ENCODE measurements at regions not wholly inside any gene's neighbourhood (a gene's known extent, or its start where the extent isn't known, plus 50 kb on each side); places are given as distances from the start of the nearest gene placed in this dataset.

GRCh38 chr13:87344176-87344575 lies 327.0 kb upstream of the SLITRK5 start:
- no peak for DNase-seq (ENCODE audit: low spot score)

GRCh38 chr13:87355451-87355850 lies 315.7 kb upstream of the SLITRK5 start:
- no peak for DNase-seq (ENCODE audit: low spot score)

GRCh38 chr13:87356314-87356713 lies 314.9 kb upstream of the SLITRK5 start:
- no peak for DNase-seq (ENCODE audit: low spot score)

GRCh38 chr13:87358319-87358718 lies 312.9 kb upstream of the SLITRK5 start:
- no peak for DNase-seq (ENCODE audit: low spot score)

DNA sequence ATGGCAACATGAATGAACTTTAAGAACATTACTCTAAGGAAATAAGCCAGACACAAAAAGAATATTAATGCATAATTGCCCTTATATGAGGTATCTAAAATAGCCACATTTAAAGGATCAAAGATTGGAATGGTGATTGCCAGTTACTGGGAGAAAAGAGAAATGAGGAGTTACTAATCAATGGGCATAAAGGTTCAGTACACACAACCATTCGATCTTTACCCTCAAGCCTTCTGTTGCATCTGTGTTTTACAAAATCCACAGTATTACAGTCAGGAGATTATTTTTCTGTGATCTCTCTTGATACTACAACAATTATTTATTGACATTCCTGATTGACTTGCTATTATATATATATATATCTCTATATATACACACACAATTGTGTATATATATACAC lies 310.0 kb upstream of the SLITRK5 start:
- no peak for DNase-seq (ENCODE audit: low spot score)

DNA sequence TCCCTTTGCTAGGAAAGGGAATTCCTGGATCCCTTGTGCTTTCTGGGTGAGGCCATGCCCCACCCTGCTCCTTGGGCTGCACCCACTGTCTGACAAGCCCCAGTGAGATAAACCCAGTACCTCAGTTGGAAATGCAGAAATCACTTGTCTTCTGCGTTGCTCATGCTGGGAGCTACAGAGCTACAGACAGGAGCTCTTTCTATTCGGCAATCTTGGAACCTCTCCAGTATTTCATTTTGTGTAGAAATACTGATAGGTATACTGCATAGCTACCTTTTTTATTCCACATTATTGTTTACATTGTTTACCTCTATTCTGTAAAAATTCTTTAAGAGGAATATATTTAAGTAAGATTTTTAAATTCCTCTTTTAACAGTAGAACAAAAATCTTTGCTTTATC lies 302.5 kb upstream of the SLITRK5 start:
- no peak for DNase-seq (ENCODE audit: low spot score)

DNA sequence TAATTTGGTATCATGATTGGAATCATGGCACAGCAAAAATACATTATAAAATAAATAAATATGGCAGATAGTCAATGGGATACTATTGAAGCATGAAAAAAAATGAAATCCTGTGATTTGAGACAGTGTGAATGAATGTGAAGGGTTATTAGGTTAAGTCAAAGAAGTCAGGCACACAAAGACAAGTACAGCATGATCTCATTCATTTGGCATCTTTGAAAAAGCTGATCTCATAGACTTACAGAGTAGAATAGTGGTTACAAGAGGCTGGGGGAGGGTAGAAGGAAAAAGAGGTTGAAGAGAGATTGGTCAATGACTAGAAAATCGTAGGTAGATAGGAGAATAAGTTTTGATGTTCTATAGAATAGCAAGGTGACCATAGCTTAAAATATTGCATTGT lies 295.1 kb upstream of the SLITRK5 start:
- no peak for DNase-seq (ENCODE audit: low spot score)

GRCh38 chr13:87384099-87384498 lies 287.1 kb upstream of the SLITRK5 start:
- no peak for DNase-seq (ENCODE audit: low spot score)

- DNase-seq (ENCODE audit: low spot score) = no peak
Measured at GRCh38 chr13:87393358-87393757, 277.8 kb upstream of the SLITRK5 start.

DNA sequence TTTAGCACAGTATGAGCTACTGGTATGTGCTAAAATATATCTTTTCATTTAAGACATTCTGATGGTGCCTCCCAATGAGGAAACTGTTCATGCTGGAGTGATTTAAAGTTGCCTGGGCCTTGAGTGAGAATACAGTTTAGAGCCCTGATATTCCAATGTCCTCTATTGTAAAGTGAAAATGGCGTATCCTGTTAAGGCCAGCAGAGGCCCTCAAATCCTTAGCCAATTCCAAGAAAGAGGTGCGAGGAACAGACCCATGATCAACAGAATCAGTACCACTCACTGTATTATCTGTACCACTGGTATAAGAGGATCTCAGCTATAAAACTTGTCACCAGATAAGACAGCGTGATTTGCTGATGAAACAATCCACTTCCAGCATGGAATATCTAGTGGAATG lies 273.1 kb upstream of the SLITRK5 start:
- no peak for DNase-seq (ENCODE audit: low spot score)

GRCh38 chr13:87403748-87404432 lies 267.3 kb upstream of the SLITRK5 start:
- DNase-seq (ENCODE audit: low spot score) = no peak

- no peak for DNase-seq (ENCODE audit: low spot score)
Measured at GRCh38 chr13:87426742-87427141, 244.4 kb upstream of the SLITRK5 start.

DNA sequence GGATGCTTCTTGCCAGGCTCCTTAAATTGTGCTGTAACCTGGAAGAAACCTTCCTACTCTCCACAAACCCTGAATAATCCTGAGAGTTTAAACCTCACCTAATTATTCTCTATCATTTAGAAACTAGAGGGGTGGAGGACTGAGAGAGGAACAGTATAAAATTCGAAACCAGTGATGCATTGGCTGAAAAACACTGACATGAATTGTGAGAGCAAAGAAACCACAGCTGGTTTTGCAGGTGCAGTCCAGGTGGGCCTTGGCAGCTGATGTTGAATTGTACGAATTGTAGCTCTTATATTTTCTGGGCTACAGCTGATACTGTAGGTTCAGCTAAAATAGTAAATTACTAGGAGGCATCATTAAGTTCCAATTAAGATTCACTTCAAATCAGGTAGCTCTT lies 227.0 kb upstream of the SLITRK5 start:
- DNase-seq (ENCODE audit: low spot score) = no peak

GRCh38 chr13:87452281-87452680 lies 218.9 kb upstream of the SLITRK5 start:
- DNase-seq (ENCODE audit: low spot score) = no peak

DNA sequence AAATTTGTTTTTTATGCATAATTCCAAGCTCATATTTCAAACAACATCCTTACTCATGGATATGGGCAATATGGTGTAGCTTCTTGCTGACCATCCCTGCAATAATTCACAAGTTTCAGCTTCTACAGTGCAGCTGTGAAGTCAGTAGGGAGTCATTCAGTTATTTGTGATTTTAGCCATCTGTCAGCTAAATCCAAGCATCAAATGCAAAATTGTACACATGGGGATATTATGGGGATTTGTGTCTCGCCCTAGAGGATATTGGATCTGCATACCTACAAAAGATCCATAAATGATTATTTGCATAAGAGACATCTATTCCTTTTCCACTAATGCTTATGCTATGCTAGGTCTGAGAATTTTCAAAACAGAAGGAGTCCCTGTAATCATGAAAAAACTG lies 217.9 kb upstream of the SLITRK5 start:
- no peak for DNase-seq (ENCODE audit: low spot score)

- no peak for DNase-seq (ENCODE audit: low spot score)
Measured at GRCh38 chr13:87459419-87459818, 211.8 kb upstream of the SLITRK5 start.

DNA sequence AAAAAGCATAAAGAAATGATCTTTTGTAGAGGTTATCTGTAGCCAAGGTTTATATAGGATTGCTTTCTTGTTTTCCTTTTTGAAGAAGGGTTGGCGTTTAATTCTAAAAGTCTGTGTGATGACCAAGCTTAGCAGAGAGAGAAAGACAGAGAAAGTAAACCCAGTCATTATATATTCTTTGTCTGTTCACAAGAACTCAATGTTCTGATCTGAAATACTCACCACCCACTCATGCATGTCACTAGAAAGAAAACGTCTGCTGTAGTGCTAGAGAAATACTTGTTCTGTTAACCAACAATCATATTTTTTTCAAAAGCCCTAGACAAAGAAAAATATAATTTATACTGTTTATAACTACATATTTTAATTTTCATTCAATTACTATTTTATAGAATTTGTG lies 173.7 kb upstream of the SLITRK5 start:
- DNase-seq (ENCODE audit: low spot score) = no peak

DNA sequence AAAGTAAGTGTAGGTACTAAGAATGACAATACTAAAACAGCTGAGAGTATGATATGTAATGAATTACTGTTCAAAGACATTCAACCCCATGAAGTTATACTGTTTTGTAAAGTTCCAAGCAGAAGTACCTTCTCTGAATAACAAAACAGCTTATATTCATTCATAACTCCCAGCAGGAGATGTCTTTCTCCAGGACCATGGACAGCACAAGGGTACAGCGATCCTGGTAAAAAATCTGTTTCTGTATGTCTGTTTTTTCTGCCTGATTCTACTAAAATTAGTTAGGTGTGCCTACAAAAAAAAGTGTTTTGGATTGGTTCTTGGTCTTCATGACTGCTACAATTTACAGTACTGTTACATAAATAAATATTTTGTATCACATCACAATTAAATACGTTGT lies 172.5 kb upstream of the SLITRK5 start:
- no peak for DNase-seq (ENCODE audit: low spot score)

DNA sequence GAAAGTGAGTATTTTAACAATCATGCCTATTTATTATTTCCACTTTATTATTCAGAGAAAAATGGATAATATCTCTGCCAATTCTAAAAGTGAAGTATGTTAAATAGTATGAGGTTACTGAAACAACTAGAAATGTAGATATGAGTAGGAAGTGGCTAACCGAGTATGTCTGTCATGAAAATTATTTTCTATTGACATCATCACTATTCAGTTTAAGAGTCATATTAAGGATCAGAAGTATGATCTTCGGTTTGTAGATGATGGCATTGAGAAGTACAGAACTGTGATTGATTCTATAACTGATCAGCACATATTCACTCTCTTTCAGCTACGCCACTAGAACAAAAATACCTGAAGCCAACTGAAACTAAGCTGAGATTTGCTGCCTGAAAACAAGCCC lies 146.4 kb upstream of the SLITRK5 start:
- no peak for DNase-seq (ENCODE audit: low spot score)

DNA sequence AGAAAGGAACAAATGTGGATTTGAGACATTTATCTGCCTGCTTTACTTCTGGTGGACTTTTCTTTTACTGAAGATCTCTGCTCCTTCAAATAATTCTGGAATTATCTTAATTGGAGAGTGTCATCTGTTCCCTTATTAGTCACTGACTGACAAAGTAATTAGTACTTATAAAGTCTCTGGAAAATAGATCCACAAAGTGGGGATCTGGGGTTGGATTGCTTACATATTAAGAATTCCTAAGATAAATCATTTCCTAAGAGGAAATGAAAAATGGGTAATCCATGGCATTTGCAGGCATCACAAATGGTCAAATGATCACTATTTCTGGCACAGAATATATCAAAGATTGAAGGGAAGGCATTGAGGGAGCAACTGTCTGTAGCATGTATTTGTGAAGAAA lies 137.4 kb upstream of the SLITRK5 start:
- DNase-seq (ENCODE audit: low spot score) = no peak

DNA sequence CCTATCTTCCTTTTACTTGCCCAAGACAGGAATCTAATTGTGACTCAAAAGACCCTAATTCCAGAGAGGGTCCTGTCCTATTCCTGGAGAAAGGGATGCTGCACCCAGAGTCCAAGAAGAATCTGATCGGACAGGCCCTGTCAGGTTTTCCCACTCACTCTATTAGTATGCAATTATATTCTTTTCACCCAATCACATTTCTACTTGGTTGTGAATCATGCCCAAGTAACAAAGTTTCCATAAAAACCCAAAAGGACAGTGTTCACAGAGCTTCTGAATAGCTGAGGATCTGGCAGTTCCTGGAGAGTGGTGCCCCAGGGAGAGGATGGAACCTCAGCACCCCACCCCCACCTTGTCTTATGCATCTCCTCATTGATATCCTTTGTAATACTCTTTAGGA lies 135.3 kb upstream of the SLITRK5 start:
- no peak for DNase-seq (ENCODE audit: low spot score)

DNA sequence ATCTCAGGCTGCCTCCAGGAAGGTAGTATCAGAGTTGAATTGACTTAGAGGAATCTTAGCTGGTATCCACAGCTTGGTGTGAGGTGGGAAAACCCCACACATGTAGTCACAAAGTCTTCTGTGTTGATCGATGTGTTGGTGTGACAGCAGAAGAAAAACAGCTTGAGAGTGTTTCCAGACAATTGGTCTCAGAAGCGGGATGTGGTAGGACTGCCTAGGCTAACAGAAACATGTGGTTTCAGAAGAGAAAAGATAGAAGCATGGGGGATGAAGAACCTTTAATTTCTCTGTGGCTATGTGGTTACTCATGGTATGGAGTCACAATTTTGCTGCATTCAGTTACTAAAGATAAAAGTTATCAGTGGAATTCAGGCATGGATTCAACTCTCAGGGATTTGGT lies 134.7 kb upstream of the SLITRK5 start:
- DNase-seq (ENCODE audit: low spot score) = no peak

- DNase-seq (ENCODE audit: low spot score) = no peak
Measured at GRCh38 chr13:87536899-87537298, 134.3 kb upstream of the SLITRK5 start.

DNA sequence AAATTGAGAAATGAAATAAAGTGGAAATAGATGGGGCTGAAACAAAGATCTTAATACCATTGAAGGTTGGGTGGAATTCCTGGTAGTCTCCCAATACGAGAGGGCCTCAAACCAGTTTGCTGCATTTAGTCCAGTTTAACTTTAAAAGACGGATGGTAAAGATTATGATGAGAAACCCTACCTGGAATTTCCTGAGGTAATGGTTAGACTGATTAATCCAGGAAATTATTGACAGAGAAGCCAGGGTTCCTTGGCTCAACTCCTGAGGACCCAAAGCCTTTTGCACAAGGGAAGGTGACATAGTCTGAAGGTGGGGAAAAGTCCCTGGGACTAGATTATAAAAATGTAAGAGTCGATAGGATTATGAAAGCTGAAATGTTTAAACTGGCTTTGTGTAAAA lies 133.2 kb upstream of the SLITRK5 start:
- DNase-seq (ENCODE audit: low spot score) = no peak
